Inferior parietal cortex (tissue), 1 donor: ENCODE measurements at regions not wholly inside any gene's neighbourhood (a gene's known extent, or its start where the extent isn't known, plus 50 kb on each side); places are given as distances from the start of the nearest gene placed in this dataset.

ENCODE experiments used
- DNase-seq: peaks from one replicate; pipeline ENCODE4 v3.0.0-alpha.2; 2016; ENCODE audit errors: extremely low spot score

DNA sequence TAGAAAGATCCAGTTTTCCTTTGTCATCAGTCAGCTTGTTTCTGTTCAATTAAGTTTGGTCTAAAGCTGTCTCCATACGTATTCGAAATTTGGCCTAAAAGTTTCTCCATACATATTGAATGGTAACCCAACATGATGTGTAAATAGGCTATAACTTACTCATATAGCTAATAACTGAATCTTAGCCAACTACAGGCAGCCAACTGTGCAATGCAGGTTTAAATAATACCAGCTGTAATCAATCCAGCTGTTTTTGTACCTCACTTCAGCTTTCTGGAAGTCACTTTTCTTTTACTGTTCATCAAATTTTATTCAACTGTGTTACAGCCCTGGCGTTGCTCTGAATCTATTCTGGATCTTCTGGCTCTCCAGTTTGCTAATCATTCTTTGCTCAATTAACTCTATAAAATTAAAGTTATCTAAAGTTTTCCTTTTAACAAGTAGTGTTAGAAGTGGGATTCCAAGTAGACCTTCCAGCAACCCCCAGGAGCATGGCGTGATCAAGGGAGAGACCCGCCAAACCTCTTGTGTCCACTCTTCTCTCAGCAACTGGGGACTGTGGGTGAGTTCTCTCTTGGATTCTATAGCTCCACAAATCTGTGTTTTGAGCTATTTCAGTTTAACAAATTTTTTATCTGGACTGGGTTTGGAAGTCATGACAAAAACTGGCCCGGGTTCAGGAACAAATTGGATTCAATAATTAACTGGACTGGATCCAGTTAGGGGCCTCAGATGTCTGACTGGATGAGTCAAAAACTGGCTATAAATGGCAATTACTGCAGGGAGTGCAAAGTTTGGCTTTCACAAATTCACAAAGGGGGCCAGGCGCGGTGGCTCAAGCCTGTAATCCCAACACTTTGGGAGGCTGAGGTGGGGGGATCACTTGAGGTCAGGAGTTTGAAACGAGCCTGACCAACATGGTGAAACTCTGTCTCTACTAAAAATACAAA lies 329.7 kb upstream of the ST6GAL2 start:
- DNase-seq, result no peak

DNA sequence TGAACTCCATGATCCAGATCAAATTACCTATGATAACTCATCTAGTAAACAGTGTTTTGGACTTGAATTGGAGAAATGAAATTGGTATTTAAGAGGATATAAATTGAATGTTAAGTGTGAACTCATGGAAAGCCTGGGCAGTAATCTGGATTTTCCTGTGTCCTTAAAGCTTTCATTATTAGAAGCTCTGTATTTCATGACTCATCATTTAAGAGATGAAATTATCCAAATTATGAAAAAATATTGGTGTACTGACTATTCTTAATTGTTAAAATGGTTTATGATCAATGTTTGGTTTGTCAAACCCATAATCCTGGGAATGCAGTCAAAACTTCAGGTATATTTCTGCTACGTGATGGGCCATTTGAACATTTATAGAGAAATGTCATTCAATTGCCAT lies 332.2 kb upstream of the ST6GAL2 start:
- DNase-seq, result no peak

- no peak for DNase-seq
Observed at GRCh38 chr2:107222466-107222865, 336.5 kb upstream of the ST6GAL2 start.

GRCh38 chr2:107235491-107236254 lies 349.7 kb upstream of the ST6GAL2 start:
- no peak for DNase-seq

- DNase-seq, result no peak
Observed at GRCh38 chr2:107242811-107243210, 356.8 kb upstream of the ST6GAL2 start.

DNA sequence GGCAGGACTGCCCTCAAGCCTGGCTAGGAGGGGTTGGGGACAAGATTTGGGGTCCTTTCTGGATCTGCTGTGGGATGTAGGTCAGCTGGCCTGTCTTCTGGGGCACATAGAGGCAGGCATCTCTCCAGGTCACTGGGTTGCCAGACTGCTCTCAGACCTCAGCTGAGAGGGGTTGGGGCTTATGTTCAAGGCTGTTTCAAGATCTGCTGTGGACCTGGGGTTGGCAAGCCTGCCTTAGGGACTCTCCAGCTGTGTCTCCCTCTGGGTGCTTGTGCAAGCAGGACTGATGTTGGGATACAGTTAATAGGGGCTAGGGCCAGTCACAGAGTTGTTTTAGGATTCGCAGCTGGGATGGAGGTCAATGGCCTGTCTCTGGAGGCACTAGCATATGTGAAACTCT lies 363.0 kb upstream of the ST6GAL2 start:
- no peak for DNase-seq

GRCh38 chr2:107255744-107256143 lies 369.8 kb upstream of the ST6GAL2 start:
- no peak for DNase-seq

DNA sequence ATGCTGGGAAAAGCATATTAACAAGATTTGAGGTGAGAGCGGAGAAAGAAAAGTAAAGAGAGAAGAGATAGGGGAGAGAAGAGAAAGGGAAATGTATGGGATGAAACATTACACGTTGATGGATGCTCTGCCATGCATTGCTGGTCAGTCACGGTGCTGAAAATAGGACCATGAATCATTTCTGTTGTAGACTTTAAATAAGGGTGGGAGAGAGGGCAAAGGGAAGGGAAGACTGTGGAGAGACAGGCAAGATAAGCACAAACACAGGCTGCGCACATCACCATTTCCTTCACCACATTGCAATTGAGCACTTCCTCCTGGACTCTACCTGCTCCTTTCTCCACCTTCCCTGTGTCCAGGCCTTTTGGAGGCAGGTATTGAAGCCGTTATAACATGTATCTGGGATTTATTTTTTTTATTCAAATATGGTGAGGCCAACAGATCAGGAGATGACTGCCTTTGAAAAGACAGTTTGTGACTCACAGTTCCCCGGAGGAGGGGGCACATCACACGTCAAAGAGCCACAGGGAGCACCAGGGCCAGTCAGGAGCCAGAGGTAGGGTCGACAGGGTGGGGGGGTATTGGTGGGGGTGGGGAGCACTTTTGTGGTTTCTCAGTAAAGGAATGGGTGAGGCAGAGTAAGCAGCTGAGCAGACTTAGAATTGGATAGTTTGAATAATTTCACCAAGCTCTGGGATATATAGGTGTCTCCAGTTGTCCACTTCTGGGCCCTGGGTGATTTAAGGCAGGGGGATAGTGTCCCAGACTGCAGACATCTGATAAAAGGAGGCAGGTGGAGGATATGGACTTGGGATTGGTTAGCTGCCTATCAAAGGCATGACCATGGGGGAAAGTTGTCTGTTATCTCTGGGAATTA lies 372.8 kb upstream of the ST6GAL2 start:
- no peak for DNase-seq

- DNase-seq, result no peak
Observed at GRCh38 chr2:107259408-107260195, 373.6 kb upstream of the ST6GAL2 start.

DNA sequence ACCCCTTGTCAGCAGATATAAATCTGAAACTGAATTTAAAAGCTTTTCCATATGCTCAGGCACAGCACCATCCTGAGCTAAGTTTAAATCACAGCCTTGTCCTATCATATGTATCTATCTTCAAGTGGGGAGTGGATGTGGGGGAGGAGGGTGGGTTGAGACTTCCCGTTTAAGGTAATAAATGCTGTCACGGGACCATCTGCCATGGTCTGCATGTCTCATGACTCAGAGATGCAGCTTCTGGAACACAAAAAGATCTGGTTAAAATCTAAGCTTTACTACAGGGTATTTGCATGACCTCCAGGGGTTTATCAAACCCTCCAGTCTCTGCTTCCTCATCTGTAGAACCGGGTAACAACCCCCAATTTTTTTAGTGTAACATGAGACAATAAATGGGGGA lies 377.7 kb upstream of the ST6GAL2 start:
- DNase-seq, result no peak

- DNase-seq, result no peak
Observed at GRCh38 chr2:107264184-107264583, 378.2 kb upstream of the ST6GAL2 start.

DNA sequence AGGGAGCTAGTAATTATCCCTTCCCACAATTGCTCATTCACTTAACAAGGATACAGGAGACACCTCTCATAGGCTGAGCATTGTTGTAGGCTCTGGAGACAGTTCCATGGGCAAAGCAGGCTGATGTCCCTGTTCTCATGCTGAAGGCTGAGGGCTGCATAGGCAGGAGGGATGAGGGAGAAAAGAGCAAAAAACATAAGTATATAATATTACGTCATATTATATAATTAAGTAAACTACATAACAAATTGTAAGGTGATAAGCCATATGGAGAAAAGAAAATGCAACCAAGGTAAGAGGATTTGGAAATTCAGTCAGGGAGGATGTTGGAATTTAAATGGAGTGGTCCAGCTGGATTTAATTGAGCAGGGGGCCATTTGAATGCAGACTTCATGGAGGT lies 380.6 kb upstream of the ST6GAL2 start:
- DNase-seq, result no peak

GRCh38 chr2:107267086-107267485 lies 381.1 kb upstream of the ST6GAL2 start:
- DNase-seq, result no peak

GRCh38 chr2:107276034-107276433 lies 390.1 kb upstream of the ST6GAL2 start:
- no peak for DNase-seq

GRCh38 chr2:107278672-107279071 lies 392.7 kb upstream of the ST6GAL2 start:
- DNase-seq, result no peak

GRCh38 chr2:107281637-107282036 lies 395.7 kb upstream of the ST6GAL2 start:
- no peak for DNase-seq

- no peak for DNase-seq
Observed at GRCh38 chr2:107282135-107282534, 396.2 kb upstream of the ST6GAL2 start.

DNA sequence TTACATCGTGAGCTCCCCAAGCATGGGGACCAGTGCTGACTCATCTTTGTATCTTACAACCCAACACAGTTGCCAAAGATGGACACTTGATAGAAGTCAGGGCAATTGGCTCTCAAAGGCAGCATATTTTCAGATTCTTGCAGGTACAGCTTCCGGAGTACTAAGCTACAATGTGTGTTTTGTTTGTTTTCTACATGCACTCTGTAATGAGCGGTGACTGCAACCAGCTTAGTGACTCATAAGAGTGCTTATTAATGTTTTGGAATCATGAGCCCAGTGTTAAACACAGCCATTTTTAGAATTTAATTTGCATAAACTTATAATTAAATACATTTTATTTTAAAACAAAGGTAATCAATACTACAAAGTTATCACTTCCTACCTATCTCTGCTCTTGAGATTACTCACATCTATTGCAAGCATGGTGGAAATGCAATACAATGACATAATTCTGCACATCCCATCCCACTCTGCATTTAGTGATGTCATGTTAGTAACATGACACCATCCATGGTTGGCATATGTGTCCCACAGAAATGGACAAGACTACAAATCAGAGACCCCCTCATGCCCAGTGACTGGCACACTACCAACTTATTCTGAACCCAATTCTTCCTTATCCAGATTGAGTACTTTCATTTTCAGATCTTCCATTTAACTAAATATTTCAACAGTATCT lies 399.8 kb upstream of the ST6GAL2 start:
- no peak for DNase-seq

DNA sequence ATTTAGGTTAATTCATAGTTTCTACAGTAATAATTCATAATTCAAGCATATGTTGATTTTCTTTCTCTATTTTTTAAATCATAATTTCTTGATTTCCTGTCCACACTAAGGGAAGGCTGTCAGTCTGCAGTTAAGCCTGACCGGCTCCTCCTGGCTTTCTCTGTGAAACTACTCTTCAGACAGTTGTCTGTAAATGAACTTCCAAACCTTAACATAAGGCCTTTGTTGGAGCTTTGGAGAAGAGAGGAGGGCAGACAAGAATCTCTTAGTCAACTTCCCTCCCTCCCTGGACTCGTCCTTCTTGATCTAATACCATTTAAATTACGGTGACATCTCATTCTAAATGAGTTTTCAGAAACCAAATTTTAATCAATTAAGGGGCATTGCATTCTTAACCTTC lies 404.1 kb upstream of the ST6GAL2 start:
- no peak for DNase-seq

GRCh38 chr2:107303964-107304363 lies 418.0 kb upstream of the ST6GAL2 start:
- DNase-seq, result no peak

- DNase-seq, result no peak
Observed at GRCh38 chr2:107305966-107306365, 420.0 kb upstream of the ST6GAL2 start.
